Frontal cortex (tissue), 3 donors: ENCODE measurements at regions not wholly inside any gene's neighbourhood (a gene's known extent, or its start where the extent isn't known, plus 50 kb on each side); places are given as distances from the start of the nearest gene placed in this dataset.
"Not testable (repeated sequence)": the region's sequence is repeated elsewhere in the genome, so short reads cannot be mapped to it uniquely, and the experiment has no call there.

Experiments used
- DNase-seq, 2 donors: peaks; one replicate each; pipeline ENCODE4 v3.0.0; 2012; ENCODE audit warnings: low spot score in 2 of 2
- FAIRE-seq: peaks from 2 replicates; lab custom pipeline; 2012; peaks lifted over from hg19 to GRCh38; lab: Jason Lieb, UNC
- donor health status: control.
- donor health status: control.
- donor health status: control.

- FAIRE-seq (no peak), DNase-seq (no peak)
These were observed 135.6 kb upstream of the SMARCA2 start for GRCh38 chr9:1879501-1879900.

- DNase-seq: no peak
- FAIRE-seq: no peak
These were observed 135.0 kb upstream of the SMARCA2 start for GRCh38 chr9:1880038-1880565.

- no peak for DNase-seq
- FAIRE-seq: no peak
These were observed 133.3 kb upstream of the SMARCA2 start for GRCh38 chr9:1881708-1882295.

GRCh38 chr9:1882711-1883403, 132.3 kb upstream of the SMARCA2 start:
- DNase-seq: no peak
- no peak for FAIRE-seq

GRCh38 chr9:1890201-1890600, 124.9 kb upstream of the SMARCA2 start:
- DNase-seq (no peak), FAIRE-seq (no peak)

- no peak for DNase-seq
- FAIRE-seq: no peak
These were observed 124.3 kb upstream of the SMARCA2 start for GRCh38 chr9:1890816-1891215.

GRCh38 chr9:1903080-1903704, 112.0 kb upstream of the SMARCA2 start:
- not testable (repeated sequence) for FAIRE-seq, DNase-seq

GRCh38 chr9:1907465-1907864, 107.7 kb upstream of the SMARCA2 start:
- FAIRE-seq: no peak

GRCh38 chr9:1909322-1909721, 105.8 kb upstream of the SMARCA2 start:
- FAIRE-seq (no peak), DNase-seq (no peak)

More at GRCh38 chr9:1907465-1907864, 107.7 kb upstream of the SMARCA2 start:
- no peak for DNase-seq

- no peak for DNase-seq
These were observed 104.8 kb upstream of the SMARCA2 start for GRCh38 chr9:1910269-1910811.

GRCh38 chr9:1913631-1914330, 101.4 kb upstream of the SMARCA2 start:
- no peak for FAIRE-seq
- DNase-seq: no peak

More at GRCh38 chr9:1910269-1910811, 104.8 kb upstream of the SMARCA2 start:
- FAIRE-seq: no peak

GRCh38 chr9:1916095-1916494, 99.1 kb upstream of the SMARCA2 start:
- DNase-seq: no peak
- no peak for FAIRE-seq

GRCh38 chr9:1916655-1917054, 98.5 kb upstream of the SMARCA2 start:
- FAIRE-seq (no peak), DNase-seq (no peak)

- DNase-seq: no peak
- no peak for FAIRE-seq
These were observed 97.7 kb upstream of the SMARCA2 start for GRCh38 chr9:1917396-1917935.

GRCh38 chr9:1918108-1918507, 97.0 kb upstream of the SMARCA2 start:
- no peak for FAIRE-seq

GRCh38 chr9:1918622-1919021, 96.5 kb upstream of the SMARCA2 start:
- FAIRE-seq (no peak), DNase-seq (no peak)

More at GRCh38 chr9:1918108-1918507, 97.0 kb upstream of the SMARCA2 start:
- no peak for DNase-seq

GRCh38 chr9:1919229-1919628, 95.9 kb upstream of the SMARCA2 start:
- FAIRE-seq: no peak
- DNase-seq: no peak

GRCh38 chr9:1920386-1920785, 94.8 kb upstream of the SMARCA2 start:
- DNase-seq (no peak), FAIRE-seq (no peak)

GRCh38 chr9:1922026-1922425, 93.1 kb upstream of the SMARCA2 start:
- no peak for DNase-seq
- no peak for FAIRE-seq

GRCh38 chr9:1927546-1927945, 87.6 kb upstream of the SMARCA2 start:
- no peak for FAIRE-seq

More at GRCh38 chr9:1927546-1927945, 87.6 kb upstream of the SMARCA2 start:
- no peak for DNase-seq
